Vagina (tissue), 2 donors: ENCODE measurements at regions not wholly inside any gene's neighbourhood (a gene's known extent, or its start where the extent isn't known, plus 50 kb on each side); places are given as distances from the start of the nearest gene placed in this dataset.

ENCODE experiments used
- DNase-seq, 2 donors: peaks; one replicate each; pipeline ENCODE4 v3.0.0-alpha.2; 2017; ENCODE audit errors: extremely low spot score in 2 of 2
- H3K27ac ChIP-seq: fragments of 200-600 bp; sonication (generic); one replicate; pipeline ENCODE4 v1.5.1; 2019
- H3K27me3 ChIP-seq: fragments of 200-600 bp; sonication (generic); one replicate; pipeline ENCODE4 v1.5.1; 2019
- H3K36me3 ChIP-seq, 2 donors: fragments of 200-600 bp; sonication (generic); one replicate each; pipeline ENCODE4 v1.5.1; 2017 to 2019
- H3K4me1 ChIP-seq: fragments of 200-600 bp; sonication (generic); one replicate; pipeline ENCODE4 v1.5.1; 2019
- H3K4me3 ChIP-seq, 2 donors: fragments of 200-600 bp; sonication (generic); 1 replicate in 1 of 2; 2 replicates in 1 of 2; pipeline ENCODE4 v1.5.1; 2016 to 2019
- H3K9me3 ChIP-seq: fragments of 200-600 bp; sonication (generic); one replicate; pipeline ENCODE4 v1.5.1; 2019
- CTCF ChIP-seq, 3 experiments: fragments of 450-650 bp in 2 of 3; fragments of 200-600 bp in 1 of 3; sonication (generic) in 1 of 3; IDR thresholded peaks; one replicate each; pipeline ENCODE4 v1.5.1; 2017 to 2019; ENCODE audit warnings: antibody characterized with exemption in 3 of 3, mild to moderate bottlenecking in 2 of 3, moderate library complexity in 2 of 3
- POLR2A ChIP-seq, 2 donors: fragments of 450-650 bp; IDR thresholded peaks; one replicate each; pipeline ENCODE4 v1.6.1; 2017; ENCODE audit warnings: antibody characterized with exemption in 2 of 2, mild to moderate bottlenecking in 2 of 2, moderate library complexity in 2 of 2
- POLR2AphosphoS5 ChIP-seq, 2 donors: sonication (generic); formaldehyde crosslinking; IDR thresholded peaks; one replicate each; pipeline ENCODE4 v1.9.0; 2017; ENCODE audit warnings: antibody characterized with exemption in 2 of 2, mild to moderate bottlenecking in 2 of 2, low read depth in 1 of 2; ENCODE audit not compliant: insufficient read depth in 1 of 2
- intact Hi-C: fragments of 100-400 bp; cut with DNase I; formaldehyde crosslinking; loops from one replicate; pipeline ENCODE4 v1.15.1; 2023

- H3K27me3 ChIP-seq = no peaks in the 10 kb centered on the region
- intact Hi-C loops = no loop called here
- no peaks in the 10 kb centered on the region for H3K36me3 ChIP-seq
- H3K4me1 ChIP-seq = no peaks in the 10 kb centered on the region
- no peak for DNase-seq
- H3K4me3 ChIP-seq = no peak overlapping the region
- TF ChIP-seq POLR2AphosphoS5 (IDR thresholded peaks at IDR 0.05; ENCODE audit: insufficient read depth in 1 of 2, low read depth in 1 of 2) (no peak), POLR2A (IDR thresholded peaks at IDR 0.05) (no peak), CTCF (IDR thresholded peaks at IDR 0.05) (no peak)
- no peaks in the 10 kb centered on the region for H3K9me3 ChIP-seq
- no peak overlapping the region for H3K27ac ChIP-seq
Observed at GRCh38 chr5:158544388-158545339, 555.1 kb downstream of the EBF1 start.

GRCh38 chr5:158543539-158544387 lies 556.0 kb downstream of the EBF1 start:
- Histone ChIP-seq H3K4me1 (no peaks in the 10 kb centered on the region), H3K36me3 (no peaks in the 10 kb centered on the region), H3K27me3 (no peaks in the 10 kb centered on the region), H3K27ac (no peak overlapping the region), H3K9me3 (no peaks in the 10 kb centered on the region), H3K4me3 (no peak overlapping the region)
- no peak for DNase-seq
- TF ChIP-seq POLR2AphosphoS5 (IDR thresholded peaks at IDR 0.05; ENCODE audit: insufficient read depth in 1 of 2, low read depth in 1 of 2) = no peak
- no peak for TF ChIP-seq POLR2A (IDR thresholded peaks at IDR 0.05)
- TF ChIP-seq CTCF (IDR thresholded peaks at IDR 0.05) = no peak
- intact Hi-C loops = no loop called here

- Histone ChIP-seq H3K4me1 (no peaks in the 10 kb centered on the region), H3K27me3 (no peaks in the 10 kb centered on the region), H3K9me3 (no peaks in the 10 kb centered on the region), H3K27ac (no peak overlapping the region), H3K4me3 (no peak overlapping the region), H3K36me3 (no peaks in the 10 kb centered on the region)
- DNase-seq = no peak
- TF ChIP-seq POLR2A (IDR thresholded peaks at IDR 0.05) (no peak), POLR2AphosphoS5 (IDR thresholded peaks at IDR 0.05; ENCODE audit: insufficient read depth in 1 of 2, low read depth in 1 of 2) (no peak), CTCF (IDR thresholded peaks at IDR 0.05) (no peak)
- intact Hi-C loops = no loop called here
Observed at GRCh38 chr5:158541536-158542297, 558.0 kb downstream of the EBF1 start.

GRCh38 chr5:158538506-158539074 lies 561.1 kb downstream of the EBF1 start:
- no peaks in the 10 kb centered on the region for H3K9me3 ChIP-seq
- no peak for TF ChIP-seq CTCF (IDR thresholded peaks at IDR 0.05)
- intact Hi-C loops = no loop called here

More at GRCh38 chr5:158538506-158539074, 561.1 kb downstream of the EBF1 start:
- DNase-seq = no peak
- H3K4me1 ChIP-seq = no peaks in the 10 kb centered on the region
- H3K36me3 ChIP-seq = no peaks in the 10 kb centered on the region
- no peaks in the 10 kb centered on the region for H3K27me3 ChIP-seq
- no peak overlapping the region for H3K4me3 ChIP-seq
- no peak overlapping the region for H3K27ac ChIP-seq
